ENCODE measurements at regions not wholly inside any gene's neighbourhood (a gene's known extent, or its start where the extent isn't known, plus 50 kb on each side); places are given as distances from the start of the nearest gene placed in this dataset.

DNA sequence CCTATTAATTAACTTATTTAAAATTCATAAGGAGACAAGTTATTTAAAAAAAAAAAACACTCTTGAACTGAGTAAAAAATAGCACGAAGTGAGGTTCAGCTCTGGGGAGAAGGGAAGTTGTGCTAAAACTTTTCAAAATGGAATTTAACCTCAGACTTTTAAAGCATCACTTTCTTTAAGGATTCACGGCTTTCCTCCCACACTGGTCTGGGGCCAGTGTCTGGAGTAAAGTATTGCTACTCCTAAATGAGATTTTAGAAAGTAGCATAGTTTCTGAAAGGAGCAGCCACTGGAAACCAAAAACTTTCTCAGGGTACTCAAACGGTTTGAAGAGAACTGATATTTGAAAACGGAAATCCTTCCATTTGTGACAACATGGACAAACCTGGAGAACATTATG, 97.7 kb upstream of the CYP1B1 start:
- no peak for DNase-seq (ENCODE audit: low spot score)

GRCh38 chr2:38171208-38171855, 95.4 kb upstream of the CYP1B1 start:
- DNase-seq (ENCODE audit: low spot score), result no peak

DNA sequence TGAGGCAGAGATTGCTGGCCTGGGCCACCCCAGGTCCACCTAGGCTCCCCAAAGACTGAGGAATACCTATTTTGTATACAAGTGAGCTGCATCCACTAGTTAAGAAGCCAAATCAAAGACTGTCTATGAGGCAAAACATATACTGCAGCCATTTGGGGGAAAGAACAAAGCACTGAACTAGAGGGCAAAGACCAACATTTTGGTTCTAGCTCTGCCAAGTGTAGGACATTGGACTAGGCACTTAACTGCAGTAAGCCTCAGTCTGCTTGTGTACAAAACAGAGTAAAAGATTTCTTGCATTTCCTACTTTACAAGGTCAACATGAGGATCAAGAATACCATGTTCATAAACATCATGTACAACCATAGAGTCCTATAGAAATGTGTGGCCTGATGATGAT, 94.8 kb upstream of the CYP1B1 start:
- no peak for DNase-seq (ENCODE audit: low spot score)

DNA sequence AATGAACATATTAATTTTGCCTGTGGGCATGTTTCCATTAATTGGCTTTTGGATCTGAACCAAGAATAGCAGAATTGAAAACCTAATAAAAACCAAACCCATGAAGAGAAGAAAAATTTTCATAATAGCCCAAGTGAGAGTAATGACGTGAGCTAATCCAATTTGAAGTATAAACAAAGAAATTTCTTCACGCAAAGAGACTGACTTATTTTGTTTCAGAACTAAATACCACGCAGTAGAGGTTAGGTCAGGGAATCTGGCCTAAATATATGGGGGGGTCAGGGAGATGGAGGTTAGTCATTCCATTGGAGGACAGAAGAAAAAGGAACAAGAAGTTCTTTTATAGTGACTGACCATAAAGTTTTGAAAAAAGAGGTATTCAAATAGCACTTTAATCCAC, 94.1 kb upstream of the CYP1B1 start:
- no peak for DNase-seq (ENCODE audit: low spot score)

- no peak for DNase-seq (ENCODE audit: low spot score)
These were observed 92.9 kb upstream of the CYP1B1 start for GRCh38 chr2:38168710-38169480.

DNA sequence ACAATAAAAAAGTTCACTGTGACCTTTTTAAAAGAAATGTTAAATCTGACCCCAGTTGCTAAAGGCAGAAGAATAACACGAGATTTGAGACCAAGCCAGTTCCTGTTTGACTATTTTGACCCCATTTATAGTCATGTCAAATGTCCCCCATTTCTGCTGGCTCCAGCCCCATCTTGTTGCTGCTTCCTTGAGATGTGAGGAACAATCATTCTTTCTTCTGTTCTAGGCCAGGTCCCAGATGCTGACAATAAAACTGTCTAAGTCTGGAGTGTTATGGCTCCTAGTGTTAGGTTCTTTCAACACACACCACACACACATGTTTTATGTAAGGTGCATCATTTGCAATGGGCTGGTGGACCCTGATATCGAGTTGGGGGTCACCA, 92.0 kb upstream of the CYP1B1 start:
- DNase-seq (ENCODE audit: low spot score), result no peak

- no peak for DNase-seq (ENCODE audit: low spot score)
These were observed 89.7 kb upstream of the CYP1B1 start for GRCh38 chr2:38165698-38166097.

GRCh38 chr2:38164881-38165280, 88.9 kb upstream of the CYP1B1 start:
- DNase-seq (ENCODE audit: low spot score), result no peak

GRCh38 chr2:38163579-38163978, 87.6 kb upstream of the CYP1B1 start:
- DNase-seq (ENCODE audit: low spot score), result no peak

GRCh38 chr2:38163006-38163405, 87.1 kb upstream of the CYP1B1 start:
- DNase-seq (ENCODE audit: low spot score), result no peak

DNA sequence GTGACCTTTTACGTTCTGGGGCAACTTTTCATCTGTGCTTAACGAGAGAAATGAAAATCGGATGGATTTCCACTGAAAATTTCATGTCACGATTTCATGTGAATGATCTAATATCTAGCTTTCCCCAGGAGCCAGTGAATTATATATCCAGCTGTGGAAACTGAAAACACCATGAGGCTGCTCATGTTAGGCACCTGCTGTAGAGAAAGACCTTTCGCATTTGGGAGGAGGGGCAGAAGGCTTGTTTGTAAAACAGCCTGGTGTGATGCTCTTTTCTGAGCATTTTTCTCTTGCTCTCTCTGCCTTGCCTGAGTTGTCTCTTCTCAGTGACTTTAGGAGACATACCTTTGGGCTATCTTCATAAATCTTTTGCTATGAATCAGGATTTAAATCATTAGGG, 84.6 kb upstream of the CYP1B1 start:
- no peak for DNase-seq (ENCODE audit: low spot score)

GRCh38 chr2:38159597-38159996, 83.6 kb upstream of the CYP1B1 start:
- no peak for DNase-seq (ENCODE audit: low spot score)

GRCh38 chr2:38159191-38159590, 83.2 kb upstream of the CYP1B1 start:
- DNase-seq (ENCODE audit: low spot score), result no peak

- DNase-seq (ENCODE audit: low spot score), result peak; percentile 80
These were observed 82.6 kb upstream of the CYP1B1 start for GRCh38 chr2:38158378-38159118.

DNA sequence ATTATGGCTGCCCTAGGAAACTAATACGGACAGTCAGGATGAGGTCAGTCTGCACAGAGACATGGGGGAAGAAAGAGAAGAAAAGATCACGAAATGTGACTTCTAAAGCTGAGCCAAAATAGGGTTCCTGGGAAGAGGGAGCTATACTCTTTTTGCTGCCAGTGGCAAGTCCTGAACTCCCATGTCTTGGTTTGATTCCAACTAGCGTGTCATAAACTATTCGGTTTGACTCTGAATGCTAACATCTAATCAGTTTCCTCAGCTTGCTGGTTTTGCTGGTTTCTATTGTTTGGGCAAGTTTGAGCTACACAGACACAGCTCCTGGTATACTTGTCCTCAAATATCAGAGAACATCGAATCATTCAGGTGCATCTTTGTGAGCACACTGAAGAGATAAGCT, 80.5 kb upstream of the CYP1B1 start:
- DNase-seq (ENCODE audit: low spot score), result no peak

- DNase-seq (ENCODE audit: low spot score), result peak; percentile 71
These were observed 79.1 kb upstream of the CYP1B1 start for GRCh38 chr2:38155015-38155414.

GRCh38 chr2:38154395-38154794, 78.4 kb upstream of the CYP1B1 start:
- no peak for DNase-seq (ENCODE audit: low spot score)

DNA sequence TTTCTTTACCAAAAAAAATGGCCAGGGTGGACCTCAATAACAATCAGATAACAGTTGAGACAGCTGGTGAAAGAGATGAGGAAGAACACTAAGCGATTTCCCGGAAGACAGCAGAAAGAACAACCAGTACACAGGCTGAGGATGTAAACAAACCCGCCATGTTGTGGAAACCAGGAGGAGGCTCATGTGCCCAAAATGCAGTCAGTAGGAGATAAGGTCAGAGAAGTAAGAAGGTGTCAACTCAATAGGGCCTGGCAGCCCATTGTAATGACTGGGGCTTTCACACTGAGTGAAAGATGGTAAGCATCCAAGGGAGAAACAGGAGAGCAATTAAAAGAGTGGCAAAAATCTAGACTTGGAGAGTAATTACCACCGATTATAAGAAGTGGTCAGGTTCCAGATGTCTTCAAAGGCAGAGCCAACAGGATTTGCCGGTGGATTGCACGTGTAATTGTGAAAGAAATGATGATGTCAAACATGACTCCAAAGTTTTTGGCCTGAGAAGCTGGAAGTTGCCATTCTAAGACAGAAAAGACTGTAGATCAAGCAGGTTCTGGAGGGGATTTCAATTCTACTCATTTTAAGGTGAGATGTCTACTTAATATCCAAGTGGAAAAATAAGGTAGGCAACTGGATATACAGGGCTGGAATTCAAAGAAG, 77.7 kb upstream of the CYP1B1 start:
- no peak for DNase-seq (ENCODE audit: low spot score)

- DNase-seq (ENCODE audit: low spot score), result no peak
These were observed 77.0 kb upstream of the CYP1B1 start for GRCh38 chr2:38152913-38153312.

GRCh38 chr2:38152035-38152434, 76.1 kb upstream of the CYP1B1 start:
- DNase-seq (ENCODE audit: low spot score), result no peak

DNA sequence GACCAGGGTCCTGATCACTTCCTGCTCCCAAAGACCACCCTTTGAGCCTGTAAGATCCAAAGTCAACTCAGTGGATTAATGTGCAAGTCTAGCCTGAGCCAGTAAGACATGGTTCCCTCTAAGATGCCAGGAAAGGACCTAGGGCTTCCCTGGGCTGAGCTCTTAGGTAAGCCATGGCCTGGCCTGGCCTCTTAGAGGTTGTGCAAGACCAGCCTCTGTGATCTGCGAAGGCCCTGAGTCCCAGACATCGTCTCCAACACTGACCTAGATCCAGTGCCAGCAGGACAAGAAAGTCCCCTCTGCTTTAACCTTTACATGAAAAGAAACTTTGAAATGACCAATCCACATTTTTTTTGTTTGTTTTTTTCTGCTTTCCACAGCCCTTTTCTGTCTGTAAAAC, 73.6 kb upstream of the CYP1B1 start:
- DNase-seq (ENCODE audit: low spot score), result no peak

DNA sequence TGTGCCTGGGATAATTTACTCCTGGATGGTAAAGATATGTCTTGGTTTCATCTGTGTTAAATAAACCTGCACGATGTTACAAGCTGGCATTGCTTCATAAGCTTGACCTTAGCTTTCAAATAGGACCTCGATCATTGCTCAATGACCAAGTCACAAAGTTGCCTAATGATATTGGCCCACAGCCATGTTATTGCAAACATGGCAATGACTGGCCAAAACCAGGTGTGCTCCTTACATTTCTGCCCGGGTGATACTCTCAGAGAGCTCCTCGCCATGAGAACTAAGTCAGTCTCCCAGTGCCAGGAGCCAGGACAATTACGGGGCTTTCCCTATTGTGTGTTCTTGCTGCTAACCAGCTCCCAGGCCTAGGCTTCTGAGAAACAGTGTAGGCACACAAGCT, 72.5 kb upstream of the CYP1B1 start:
- DNase-seq (ENCODE audit: low spot score), result no peak
